CD4-positive, alpha-beta T cell (primary cell): ENCODE measurements at regions not wholly inside any gene's neighbourhood (a gene's known extent, or its start where the extent isn't known, plus 50 kb on each side); places are given as distances from the start of the nearest gene placed in this dataset.

Source experiments
- ATAC-seq: fragments of 200-7000 bp; cut with Tn5 transposase; one replicate; pipeline ENCODE4 v1.10.0; 2022; ENCODE audit warnings: mild to moderate bottlenecking; ENCODE audit not compliant: poor library complexity
- CTCF ChIA-PET: fragments of 350-600 bp; sonication (Branson Sonifier 250); formaldehyde crosslinking; loops from one replicate; lab custom pipeline; 2021; ENCODE audit warnings: antibody characterized with exemption, inconsistent platforms; lab: Charles Lee
- POLR2A ChIA-PET: fragments of 350-600 bp; sonication (Branson Sonifier 250); formaldehyde crosslinking; loops from one replicate; lab custom pipeline; 2021; ENCODE audit warnings: antibody characterized with exemption, inconsistent platforms; lab: Charles Lee
- DNase-seq, 14 experiments: peaks; one replicate each; pipeline ENCODE4 v3.0.0-alpha.2; 2013 to 2020; ENCODE audit warnings: mixed read lengths in 2 of 14
- H3K27ac ChIP-seq, 2 donors: one replicate each; pipeline versions ENCODE4 v1.5.1 to v1.7.0; 2013; ENCODE audit warnings: low read length in 2 of 2, low read depth in 1 of 2, mild to moderate bottlenecking in 1 of 2
- H3K27me3 ChIP-seq, 2 experiments: 1 replicate in 1 of 2; 2 replicates in 1 of 2; pipeline versions ENCODE4 v1.6.1 to v1.7.0; 2013; ENCODE audit warnings: low read length in 2 of 2, control low read depth in 1 of 2, mild to moderate bottlenecking in 1 of 2, moderate library complexity in 1 of 2; ENCODE audit not compliant: insufficient read depth in 2 of 2, control insufficient read depth in 1 of 2
- H3K36me3 ChIP-seq: one replicate; pipeline ENCODE4 v1.6.1; 2013; ENCODE audit warnings: low read length, control low read depth; ENCODE audit not compliant: insufficient read depth
- H3K4me1 ChIP-seq: one replicate; pipeline ENCODE4 v1.6.1; 2013; ENCODE audit warnings: low read length, control low read depth; ENCODE audit not compliant: insufficient read depth
- H3K4me3 ChIP-seq: one replicate; pipeline ENCODE4 v1.5.1; 2013; ENCODE audit warnings: mild to moderate bottlenecking, low read length, moderate library complexity
- H3K9me3 ChIP-seq, 2 experiments: 1 replicate in 1 of 2; 2 replicates in 1 of 2; pipeline versions ENCODE4 v1.6.1 to v1.7.0; 2013; ENCODE audit warnings: low read length in 2 of 2, mild to moderate bottlenecking in 2 of 2, control low read depth in 1 of 2, moderate library complexity in 1 of 2; ENCODE audit not compliant: control insufficient read depth in 1 of 2, insufficient read depth in 1 of 2
- H3K27ac Mint-ChIP-seq: one replicate; pipeline ENCODE4 v1.8.0; 2020; ENCODE audit warnings: mixed read lengths
- H3K27me3 Mint-ChIP-seq: one replicate; pipeline ENCODE4 v1.8.0; 2021; ENCODE audit warnings: mixed read lengths
- H3K36me3 Mint-ChIP-seq: one replicate; pipeline ENCODE4 v1.8.0; 2021; ENCODE audit warnings: low read depth, mixed read lengths
- H3K4me1 Mint-ChIP-seq: one replicate; pipeline ENCODE4 v1.8.0; 2021; ENCODE audit warnings: low read depth, mixed read lengths
- H3K4me3 Mint-ChIP-seq: one replicate; pipeline ENCODE4 v1.8.0; 2020; ENCODE audit warnings: mild to moderate bottlenecking, mixed read lengths
- H3K9me3 Mint-ChIP-seq: one replicate; pipeline ENCODE4 v1.8.0; 2020; ENCODE audit warnings: mixed read lengths
- CTCF ChIP-seq: fragments of 200-600 bp; IDR thresholded peaks from one replicate; pipeline ENCODE4 v1.8.0; 2022; ENCODE audit warnings: antibody characterized with exemption, mild to moderate bottlenecking
- intact Hi-C, 2 experiments: fragments of 100-400 bp; cut with DNase I in 1 of 2; cut with micrococcal nuclease in 1 of 2; formaldehyde crosslinking; loops; one replicate each; pipeline versions ENCODE4 v1.15.1 to v1.9.0; 2023 to 2025; cut with DNase I, micrococcal nuclease

- Mint-ChIP-seq H3K27me3 (no peaks in the 10 kb centered on the region), H3K27ac (no peak overlapping the region), H3K9me3 (no peaks in the 10 kb centered on the region), H3K4me3 (no peak overlapping the region), H3K36me3 (no peaks in the 10 kb centered on the region), H3K4me1 (no peaks in the 10 kb centered on the region)
- intact Hi-C loops: no loop called here
- H3K4me1 ChIP-seq: no peaks in the 10 kb centered on the region
- DNase-seq (no peak), ATAC-seq (no peak)
- no peak overlapping the region for H3K4me3 ChIP-seq
- no peak for TF ChIP-seq CTCF
- no peak overlapping the region for H3K27ac ChIP-seq
- no peaks in the 10 kb centered on the region for H3K9me3 ChIP-seq
- no peaks in the 10 kb centered on the region for H3K27me3 ChIP-seq
- POLR2A ChIA-PET: no interaction called here
- no peaks in the 10 kb centered on the region for H3K36me3 ChIP-seq
- CTCF ChIA-PET: no interaction called here
Observed at GRCh38 chr3:159221335-159221734, 419.5 kb downstream of the MFSD1 start.

GRCh38 chr3:159229116-159229680 is 427.3 kb downstream of the MFSD1 start:
- Mint-ChIP-seq H3K27me3 (no peaks in the 10 kb centered on the region), H3K4me1 (no peaks in the 10 kb centered on the region), H3K4me3 (no peak overlapping the region), H3K27ac (no peak overlapping the region), H3K9me3 (no peaks in the 10 kb centered on the region), H3K36me3 (no peaks in the 10 kb centered on the region)
- intact Hi-C loops: no loop called here
- ChIA-PET POLR2A (no interaction called here), CTCF (no interaction called here)
- Histone ChIP-seq H3K9me3 (no peaks in the 10 kb centered on the region), H3K4me1 (no peaks in the 10 kb centered on the region), H3K27ac (no peak overlapping the region), H3K36me3 (no peaks in the 10 kb centered on the region), H3K4me3 (no peak overlapping the region), H3K27me3 (no peaks in the 10 kb centered on the region)
- ATAC-seq: no peak
- TF ChIP-seq CTCF: no peak
- no peak for DNase-seq

- Mint-ChIP-seq H3K36me3 (no peaks in the 10 kb centered on the region), H3K4me1 (no peaks in the 10 kb centered on the region), H3K9me3 (no peaks in the 10 kb centered on the region), H3K27ac (no peak overlapping the region), H3K4me3 (no peak overlapping the region), H3K27me3 (peaks cover 1% of the 10 kb centered on the region)
- Histone ChIP-seq H3K36me3 (no peaks in the 10 kb centered on the region), H3K4me3 (no peak overlapping the region), H3K9me3 (no peaks in the 10 kb centered on the region), H3K27ac (no peak overlapping the region), H3K27me3 (no peaks in the 10 kb centered on the region), H3K4me1 (no peaks in the 10 kb centered on the region)
- no peak for ATAC-seq
- no peak for TF ChIP-seq CTCF
- POLR2A ChIA-PET: no interaction called here
- CTCF ChIA-PET: no interaction called here
- no peak for DNase-seq
- intact Hi-C loops: no loop called here
Observed at GRCh38 chr3:159232966-159233365, 431.1 kb downstream of the MFSD1 start.
